HG03135 (cell line): ENCODE measurements at regions not wholly inside any gene's neighbourhood (a gene's known extent, or its start where the extent isn't known, plus 50 kb on each side); places are given as distances from the start of the nearest gene placed in this dataset.

Experiments used
- ATAC-seq: cut with Tn5 transposase; IDR thresholded peaks from one replicate; pipeline ENCODE4 v1.9.1; 2021; ENCODE audit warnings: mild to moderate bottlenecking, moderate library complexity; ENCODE audit not compliant: unreplicated experiment

- ATAC-seq, result no peak
Measured at GRCh38 chr14:76599559-76600287, 161.5 kb upstream of the VASH1 start.

- ATAC-seq, result no peak
Measured at GRCh38 chr14:76603713-76604112, 157.6 kb upstream of the VASH1 start.

- ATAC-seq, result no peak
Measured at GRCh38 chr14:76607510-76607909, 153.8 kb upstream of the VASH1 start.

- ATAC-seq, result no peak
Measured at GRCh38 chr14:76612654-76613053, 148.6 kb upstream of the VASH1 start.

GRCh38 chr14:76613616-76614015 is 147.7 kb upstream of the VASH1 start:
- ATAC-seq, result no peak

- no peak for ATAC-seq
Measured at GRCh38 chr14:76615331-76615730, 145.9 kb upstream of the VASH1 start.

- ATAC-seq, result no peak
Measured at GRCh38 chr14:76617440-76617839, 143.8 kb upstream of the VASH1 start.

GRCh38 chr14:76636602-76637001 is 124.7 kb upstream of the VASH1 start:
- no peak for ATAC-seq

GRCh38 chr14:76638841-76639240 is 122.4 kb upstream of the VASH1 start:
- ATAC-seq, result no peak

GRCh38 chr14:76639606-76640229 is 121.5 kb upstream of the VASH1 start:
- no peak for ATAC-seq

GRCh38 chr14:76640923-76641395 is 120.3 kb upstream of the VASH1 start:
- ATAC-seq, result no peak

- ATAC-seq, result no peak
Measured at GRCh38 chr14:76641541-76641940, 119.7 kb upstream of the VASH1 start.

GRCh38 chr14:76643887-76644286 is 117.4 kb upstream of the VASH1 start:
- no peak for ATAC-seq

GRCh38 chr14:76644855-76645518 is 116.3 kb upstream of the VASH1 start:
- no peak for ATAC-seq

GRCh38 chr14:76647697-76648298 is 113.5 kb upstream of the VASH1 start:
- peak; percentile 63 for ATAC-seq

- ATAC-seq, result no peak
Measured at GRCh38 chr14:76651410-76652055, 109.7 kb upstream of the VASH1 start.

- ATAC-seq, result no peak
Measured at GRCh38 chr14:76653875-76654572, 107.2 kb upstream of the VASH1 start.

- ATAC-seq, result no peak
Measured at GRCh38 chr14:76654573-76655108, 106.6 kb upstream of the VASH1 start.

GRCh38 chr14:76655331-76655730 is 105.9 kb upstream of the VASH1 start:
- ATAC-seq, result no peak

GRCh38 chr14:76656592-76656991 is 104.7 kb upstream of the VASH1 start:
- no peak for ATAC-seq
